Right lobe of liver (tissue), 6 donors: ENCODE measurements at regions not wholly inside any gene's neighbourhood (a gene's known extent, or its start where the extent isn't known, plus 50 kb on each side); places are given as distances from the start of the nearest gene placed in this dataset.
A peak's percentile ranks its signal among the peaks of the same experiment; 100 is the strongest.

Experiments used
- ATAC-seq, 4 donors: fragments of 200-7000 bp; cut with Tn5 transposase; one replicate each; pipeline ENCODE4 v1.9.1; 2020; ENCODE audit warnings: mild to moderate bottlenecking in 4 of 4, moderate library complexity in 4 of 4
- DNase-seq, 3 donors: peaks; one replicate each; pipeline ENCODE4 v3.0.0-alpha.2; 2020
- H3K27ac ChIP-seq, 3 donors: fragments of 200-600 bp; one replicate each; pipeline ENCODE4 v1.8.0; 2022
- H3K27me3 ChIP-seq, 2 donors: fragments of 200-600 bp; one replicate each; pipeline ENCODE4 v1.8.0; 2022
- H3K36me3 ChIP-seq, 4 donors: fragments of 200-600 bp; sonication (generic) in 1 of 4; one replicate each; pipeline versions ENCODE4 v1.5.1 to v1.8.0; 2017 to 2022; ENCODE audit warnings: control low read depth in 1 of 4
- H3K4me1 ChIP-seq, 4 donors: fragments of 200-600 bp; sonication (generic) in 1 of 4; one replicate each; pipeline versions ENCODE4 v1.5.1 to v1.8.0; 2017 to 2022; ENCODE audit warnings: control low read depth in 1 of 4
- H3K4me3 ChIP-seq, 3 donors: fragments of 200-600 bp; one replicate each; pipeline ENCODE4 v1.8.0; 2022
- H3K9me3 ChIP-seq, 4 donors: fragments of 200-600 bp; sonication (generic) in 1 of 4; one replicate each; pipeline versions ENCODE4 v1.5.1 to v1.8.0; 2017 to 2022; ENCODE audit warnings: control low read depth in 1 of 4
- CTCF ChIP-seq, 4 donors: fragments of 200-600 bp in 3 of 4; fragments of 450-650 bp in 1 of 4; IDR thresholded peaks; one replicate each; pipeline versions ENCODE4 v1.5.1 to v1.8.0; 2016 to 2022; ENCODE audit warnings: antibody characterized with exemption in 4 of 4, mild to moderate bottlenecking in 2 of 4
- POLR2A ChIP-seq: fragments of 450-650 bp; IDR thresholded peaks from one replicate; pipeline ENCODE4 v1.6.1; 2017; ENCODE audit warnings: antibody characterized with exemption, mild to moderate bottlenecking
- WGBS: methylation state at CpG from one replicate; pipeline ENCODE4 v1.1.6; 2018; ENCODE audit warnings: low coverage, low lambda C conversion rate; ENCODE audit not compliant: insufficient coverage; ENCODE audit errors: missing lambda C conversion rate; 5-methylcytosine and 5-hydroxymethylcytosine counted together
- intact Hi-C, 2 donors: fragments of 100-400 bp; cut with DNase I; formaldehyde crosslinking; loops; one replicate each; pipeline versions ENCODE4 v1.11.2 to v1.14.1; 2022
- donor health status: DM: no; HTN: yes; CAD: no.
- donor health status: DM: no; HTN: no; CAD: no.
- donor health status: DM: no; HTN: no; CAD: no.
- donor health status: DM: no; HTN: yes; CAD: no.
- donor health status: DM: no; HTN: yes; CAD: no.

- Histone ChIP-seq H3K27me3 (no peaks in the 10 kb centered on the region), H3K9me3 (no peaks in the 10 kb centered on the region), H3K4me1 (peaks cover 0 to 13% (median 0%) of the 10 kb centered on the region in 4 donors), H3K36me3 (no peaks in the 10 kb centered on the region), H3K4me3 (no peak overlapping the region), H3K27ac (no peak overlapping the region)
- intact Hi-C loops, result no loop called here
- WGBS, result 33% methylated on average over 2 of the region's 2 CpGs
- TF ChIP-seq POLR2A (no peak), CTCF (IDR thresholded peaks at IDR 0.05) (no peak)
- ATAC-seq (peak in 2 of 4 donors; percentile 55 to 73), DNase-seq (no peak)
Observed at GRCh38 chr1:213685992-213686582, 301.7 kb upstream of the PROX1 start.

GRCh38 chr1:213686983-213687382 is 300.8 kb upstream of the PROX1 start:
- DNase-seq (no peak), ATAC-seq (no peak)
- no peak for TF ChIP-seq CTCF (IDR thresholded peaks at IDR 0.05)
- no peak for TF ChIP-seq POLR2A
- intact Hi-C loops, result no loop called here
- H3K9me3 ChIP-seq, result no peaks in the 10 kb centered on the region
- H3K4me1 ChIP-seq, result peaks cover 0 to 16% (median 2%) of the 10 kb centered on the region in 4 donors
- H3K27me3 ChIP-seq, result no peaks in the 10 kb centered on the region
- no peak overlapping the region for H3K27ac ChIP-seq
- no peaks in the 10 kb centered on the region for H3K36me3 ChIP-seq
- 87% methylated on average over 3 of the region's 3 CpGs for WGBS
- H3K4me3 ChIP-seq, result no peak overlapping the region

GRCh38 chr1:213687832-213688231 is 299.9 kb upstream of the PROX1 start:
- H3K27ac ChIP-seq, result no peak overlapping the region
- intact Hi-C loops, result no loop called here
- H3K9me3 ChIP-seq, result no peaks in the 10 kb centered on the region
- H3K4me3 ChIP-seq, result no peak overlapping the region
- 50% methylated on average over 7 of the region's 7 CpGs for WGBS
- no peaks in the 10 kb centered on the region for H3K27me3 ChIP-seq
- H3K4me1 ChIP-seq, result peaks cover 0 to 21% (median 5%) of the 10 kb centered on the region in 4 donors
- DNase-seq (no peak), ATAC-seq (no peak)
- no peaks in the 10 kb centered on the region for H3K36me3 ChIP-seq
- TF ChIP-seq CTCF (IDR thresholded peaks at IDR 0.05), result no peak
- no peak for TF ChIP-seq POLR2A

- H3K4me3 ChIP-seq, result no peak overlapping the region
- DNase-seq (no peak), ATAC-seq (no peak)
- no peak overlapping the region for H3K27ac ChIP-seq
- no peaks in the 10 kb centered on the region for H3K27me3 ChIP-seq
- H3K9me3 ChIP-seq, result no peaks in the 10 kb centered on the region
- H3K4me1 ChIP-seq, result peaks cover 0 to 21% (median 5%) of the 10 kb centered on the region in 4 donors
- intact Hi-C loops, result no loop called here
- no peaks in the 10 kb centered on the region for H3K36me3 ChIP-seq
- 64% methylated on average over 2 of the region's 2 CpGs for whole genome bisulfite sequencing
- no peak for TF ChIP-seq CTCF (IDR thresholded peaks at IDR 0.05)
Observed at GRCh38 chr1:213688655-213689054, 299.1 kb upstream of the PROX1 start.

- H3K27ac ChIP-seq, result no peak overlapping the region
- 82% methylated on average over 2 of the region's 3 CpGs for WGBS
- intact Hi-C loops, result no loop called here
- no peaks in the 10 kb centered on the region for H3K36me3 ChIP-seq
- H3K4me1 ChIP-seq, result peaks cover 0 to 21% (median 5%) of the 10 kb centered on the region in 4 donors
- ATAC-seq (no peak), DNase-seq (no peak)
- no peaks in the 10 kb centered on the region for H3K27me3 ChIP-seq
- no peak for TF ChIP-seq CTCF (IDR thresholded peaks at IDR 0.05)
- TF ChIP-seq POLR2A, result no peak
- no peaks in the 10 kb centered on the region for H3K9me3 ChIP-seq
- no peak overlapping the region for H3K4me3 ChIP-seq
Observed at GRCh38 chr1:213689260-213689659, 298.5 kb upstream of the PROX1 start.
